Stimulated activated naive B cell treated with anti-CD40 and anti-IgM and Interleukin-4, amounts not matched to agents 10 μg/mL and 1 μg/mL and 100 μg/mL, for 72 hours (primary cell): ENCODE measurements at regions not wholly inside any gene's neighbourhood (a gene's known extent, or its start where the extent isn't known, plus 50 kb on each side); places are given as distances from the start of the nearest gene placed in this dataset.
"Not testable (repeated sequence)": the region's sequence is repeated elsewhere in the genome, so short reads cannot be mapped to it uniquely, and the experiment has no call there.

Experiments
- ATAC-seq, 2 donors: fragments of 150-1000 bp; cut with Tn5 transposase; replicated peaks; 2 replicates each; pipeline ENCODE4 v1.10.0; 2021; ENCODE audit warnings: moderate library complexity in 1 of 2
- DNase-seq: peaks from one replicate; pipeline ENCODE4 v3.0.0; 2021
- H3K27ac Mint-ChIP-seq: one replicate; pipeline ENCODE4 v1.8.0; 2022; ENCODE audit warnings: mild to moderate bottlenecking, mixed read lengths
- H3K27me3 Mint-ChIP-seq, 2 donors: one replicate each; pipeline ENCODE4 v1.8.0; 2022; ENCODE audit warnings: mixed read lengths in 2 of 2
- H3K36me3 Mint-ChIP-seq, 2 donors: one replicate each; pipeline ENCODE4 v1.8.0; 2022; ENCODE audit warnings: mixed read lengths in 2 of 2, mild to moderate bottlenecking in 1 of 2
- H3K4me1 Mint-ChIP-seq, 2 donors: one replicate each; pipeline ENCODE4 v1.8.0; 2022; ENCODE audit warnings: mixed read lengths in 2 of 2, mild to moderate bottlenecking in 1 of 2
- H3K4me3 Mint-ChIP-seq, 2 donors: one replicate each; pipeline ENCODE4 v1.8.0; 2022; ENCODE audit warnings: mild to moderate bottlenecking in 2 of 2, mixed read lengths in 2 of 2, moderate library complexity in 1 of 2
- H3K9me3 Mint-ChIP-seq, 2 donors: one replicate each; pipeline ENCODE4 v1.8.0; 2022; ENCODE audit warnings: mixed read lengths in 2 of 2, mild to moderate bottlenecking in 1 of 2

GRCh38 chr21:38097789-38098188 lies 159.0 kb upstream of the KCNJ15 start:
- Mint-ChIP-seq H3K4me3 (no peak overlapping the region), H3K4me1 (no peaks in the 10 kb centered on the region), H3K27me3 (peaks cover 28 to 34% of the 10 kb centered on the region in 2 donors), H3K36me3 (no peaks in the 10 kb centered on the region), H3K9me3 (peaks cover 10 to 11% of the 10 kb centered on the region in 2 donors), H3K27ac (no peak overlapping the region)
- no peak for ATAC-seq
- DNase-seq: no peak

DNA sequence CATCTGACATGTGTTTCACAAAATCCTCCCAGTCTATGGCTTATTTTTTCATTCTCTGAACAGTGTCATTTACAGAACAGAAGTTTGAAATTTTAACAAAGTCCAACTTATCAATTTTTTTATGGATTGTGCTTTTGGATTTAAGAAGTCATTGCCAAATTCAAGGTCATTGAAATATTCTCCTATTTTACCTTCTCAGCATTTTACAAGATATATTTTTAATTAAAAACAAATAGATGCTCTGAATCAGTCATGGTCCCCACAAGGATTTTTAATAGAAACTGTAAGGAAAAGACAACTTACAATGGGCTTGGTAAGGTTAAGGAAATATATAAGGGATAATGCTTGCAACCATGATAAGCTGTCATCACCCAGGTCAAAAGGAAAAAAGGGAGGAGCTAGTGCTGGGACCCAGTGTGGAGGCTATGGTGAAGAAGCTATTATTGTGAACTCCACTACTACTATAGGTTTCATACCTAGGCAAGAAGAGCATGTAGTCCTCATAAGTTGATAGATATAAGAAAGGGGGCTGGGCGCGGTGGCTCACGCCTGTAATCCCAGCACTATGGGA lies 144.5 kb upstream of the KCNJ15 start:
- no peak for ATAC-seq
- no peak for DNase-seq
- no peaks in the 10 kb centered on the region for H3K36me3 Mint-ChIP-seq
- H3K27ac Mint-ChIP-seq: no peak overlapping the region
- H3K9me3 Mint-ChIP-seq: peaks cover 0 to 4% of the 10 kb centered on the region in 2 donors
- H3K4me1 Mint-ChIP-seq: no peaks in the 10 kb centered on the region
- peaks cover 0 to 12% of the 10 kb centered on the region in 2 donors for H3K27me3 Mint-ChIP-seq
- no peak overlapping the region for H3K4me3 Mint-ChIP-seq

- Mint-ChIP-seq H3K9me3 (peaks cover 0 to 4% of the 10 kb centered on the region in 2 donors), H3K4me1 (no peaks in the 10 kb centered on the region), H3K36me3 (no peaks in the 10 kb centered on the region), H3K27me3 (peaks cover 0 to 12% of the 10 kb centered on the region in 2 donors), H3K4me3 (no peak overlapping the region), H3K27ac (no peak overlapping the region)
- DNase-seq (no peak), ATAC-seq (no peak)
These were observed 142.0 kb upstream of the KCNJ15 start for GRCh38 chr21:38114717-38115333.

DNA sequence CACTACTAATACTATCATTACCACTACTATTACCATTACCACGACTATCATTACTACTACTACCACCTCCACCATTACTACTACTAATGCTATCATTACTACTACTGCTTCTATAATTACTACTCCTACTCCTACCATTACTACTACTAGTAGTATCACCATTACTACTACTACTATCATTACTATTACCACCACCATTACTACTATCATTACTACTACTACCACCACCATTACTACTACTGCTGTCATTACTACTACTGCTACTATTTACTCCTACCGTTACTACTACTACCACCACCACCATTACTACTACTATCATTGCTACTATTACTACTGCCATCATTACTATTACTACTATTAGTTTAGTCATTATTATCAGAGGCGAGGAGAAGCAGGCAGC lies 140.9 kb upstream of the KCNJ15 start:
- H3K27me3 Mint-ChIP-seq: peaks cover 0 to 14% of the 10 kb centered on the region in 2 donors
- no peak overlapping the region for H3K4me3 Mint-ChIP-seq
- H3K4me1 Mint-ChIP-seq: no peaks in the 10 kb centered on the region
- DNase-seq (no peak), ATAC-seq (no peak)
- no peak overlapping the region for H3K27ac Mint-ChIP-seq
- H3K9me3 Mint-ChIP-seq: peaks cover 0 to 5% of the 10 kb centered on the region in 2 donors
- H3K36me3 Mint-ChIP-seq: no peaks in the 10 kb centered on the region

DNA sequence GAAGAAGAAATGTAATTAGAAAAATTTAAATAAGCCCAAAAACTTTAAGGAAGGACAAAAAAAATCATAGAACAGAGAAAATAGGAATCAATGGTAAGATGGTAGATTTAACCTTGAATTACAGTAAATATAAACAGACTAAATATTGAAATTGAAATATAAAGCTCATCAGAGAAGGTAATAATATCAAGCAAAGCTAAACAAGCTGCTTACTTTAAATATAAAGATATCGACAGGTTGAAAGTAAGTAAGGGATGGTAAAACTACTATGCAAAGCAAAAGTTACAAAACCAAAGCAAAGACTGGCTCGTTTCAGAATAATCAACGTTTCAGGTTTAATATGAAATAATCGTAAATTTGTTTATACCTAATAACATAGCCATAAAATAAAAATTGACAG lies 137.0 kb upstream of the KCNJ15 start:
- H3K27ac Mint-ChIP-seq: no peak overlapping the region
- H3K36me3 Mint-ChIP-seq: no peaks in the 10 kb centered on the region

DNA sequence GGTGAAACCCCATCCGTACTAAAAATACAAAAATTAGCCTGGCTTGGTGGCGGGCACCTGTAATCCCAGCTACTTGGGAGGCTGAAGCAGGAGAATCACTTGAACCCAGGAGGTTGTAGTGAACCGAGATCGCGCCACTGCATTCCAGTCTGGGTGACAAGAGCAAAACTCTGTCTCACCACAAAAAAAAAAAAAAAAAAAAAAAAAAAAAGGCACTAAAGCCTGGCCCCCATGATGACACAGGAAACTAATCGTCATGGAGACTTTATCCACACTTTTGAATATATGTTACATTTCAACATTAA lies 136.2 kb upstream of the KCNJ15 start:
- H3K36me3 Mint-ChIP-seq, H3K27me3 Mint-ChIP-seq, H3K9me3 Mint-ChIP-seq: not testable (repeated sequence)

More for the DNA sequence above, 137.0 kb upstream of the KCNJ15 start:
- Mint-ChIP-seq H3K4me1 (no peaks in the 10 kb centered on the region), H3K27me3 (peaks cover 0 to 6% of the 10 kb centered on the region in 2 donors), H3K9me3 (peaks cover 0 to 7% of the 10 kb centered on the region in 2 donors), H3K4me3 (no peak overlapping the region)
- no peak for ATAC-seq
- DNase-seq: no peak

DNA sequence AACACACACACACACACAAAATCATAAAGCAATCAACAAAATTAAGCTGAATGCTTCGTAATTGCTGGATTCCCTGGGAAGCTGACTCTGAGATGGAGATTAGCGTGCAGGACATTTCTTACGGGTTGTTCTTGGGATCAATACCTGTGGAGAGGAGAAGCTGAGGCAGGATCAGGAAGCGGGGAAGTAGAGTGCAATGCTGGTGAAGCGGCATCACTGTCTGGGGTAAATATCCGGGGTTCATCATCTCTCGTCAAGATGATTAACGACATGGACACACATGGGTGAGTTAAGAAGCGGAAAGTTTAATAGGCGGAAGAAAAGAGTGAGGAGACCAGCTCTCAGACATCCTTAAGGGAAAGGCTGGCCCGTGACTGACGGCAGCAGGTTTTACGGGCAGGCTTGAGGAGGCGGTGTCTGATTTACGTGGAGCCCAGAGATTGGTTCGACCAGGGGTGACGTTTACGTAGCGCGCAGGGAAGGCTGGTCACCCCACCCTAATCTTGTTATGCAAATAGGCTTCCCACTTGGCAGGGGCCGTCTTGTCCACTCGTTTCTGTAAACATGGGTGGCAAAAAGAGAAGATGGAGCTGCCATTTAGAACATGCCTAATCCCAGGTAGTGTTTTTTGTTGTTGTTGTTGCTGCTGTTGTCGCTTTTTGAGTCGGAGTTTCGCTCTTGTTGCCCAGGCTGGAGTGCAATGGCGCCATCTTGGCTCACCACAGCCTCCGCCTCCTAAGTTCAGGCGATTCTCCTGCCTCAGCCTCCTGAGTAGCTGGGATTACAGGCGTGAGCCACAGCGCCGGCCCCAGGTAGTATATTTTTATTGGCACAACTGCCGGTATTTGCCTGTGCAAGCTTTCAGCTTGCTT lies 135.6 kb upstream of the KCNJ15 start:
- H3K27ac Mint-ChIP-seq: no peak overlapping the region
- H3K4me1 Mint-ChIP-seq: peaks cover 0 to 1% of the 10 kb centered on the region in 2 donors
- DNase-seq (no peak), ATAC-seq (no peak)
- H3K9me3 Mint-ChIP-seq: peaks cover 0 to 3% of the 10 kb centered on the region in 2 donors
- H3K36me3 Mint-ChIP-seq: no peaks in the 10 kb centered on the region
- no peak overlapping the region for H3K4me3 Mint-ChIP-seq
- H3K27me3 Mint-ChIP-seq: peaks cover 3 to 10% of the 10 kb centered on the region in 2 donors

More for the DNA sequence above, 136.2 kb upstream of the KCNJ15 start:
- ATAC-seq, H3K27ac Mint-ChIP-seq, DNase-seq, H3K4me1 Mint-ChIP-seq, H3K4me3 Mint-ChIP-seq: not testable (repeated sequence)

- no peak for ATAC-seq
- H3K4me1 Mint-ChIP-seq: peaks cover 0 to 1% of the 10 kb centered on the region in 2 donors
- no peak overlapping the region for H3K4me3 Mint-ChIP-seq
- peaks cover 0 to 3% of the 10 kb centered on the region in 2 donors for H3K9me3 Mint-ChIP-seq
- H3K27me3 Mint-ChIP-seq: peaks cover 5 to 17% of the 10 kb centered on the region in 2 donors
- no peaks in the 10 kb centered on the region for H3K36me3 Mint-ChIP-seq
- no peak for DNase-seq
- H3K27ac Mint-ChIP-seq: no peak overlapping the region
These were observed 134.7 kb upstream of the KCNJ15 start for GRCh38 chr21:38121888-38122720.

- Mint-ChIP-seq H3K4me3 (no peak overlapping the region), H3K4me1 (peaks cover 0 to 1% of the 10 kb centered on the region in 2 donors), H3K9me3 (peaks cover 0 to 3% of the 10 kb centered on the region in 2 donors), H3K27me3 (peaks cover 10 to 17% of the 10 kb centered on the region in 2 donors), H3K36me3 (no peaks in the 10 kb centered on the region), H3K27ac (no peak overlapping the region)
- no peak for ATAC-seq
- no peak for DNase-seq
These were observed 133.2 kb upstream of the KCNJ15 start for GRCh38 chr21:38123626-38124025.

DNA sequence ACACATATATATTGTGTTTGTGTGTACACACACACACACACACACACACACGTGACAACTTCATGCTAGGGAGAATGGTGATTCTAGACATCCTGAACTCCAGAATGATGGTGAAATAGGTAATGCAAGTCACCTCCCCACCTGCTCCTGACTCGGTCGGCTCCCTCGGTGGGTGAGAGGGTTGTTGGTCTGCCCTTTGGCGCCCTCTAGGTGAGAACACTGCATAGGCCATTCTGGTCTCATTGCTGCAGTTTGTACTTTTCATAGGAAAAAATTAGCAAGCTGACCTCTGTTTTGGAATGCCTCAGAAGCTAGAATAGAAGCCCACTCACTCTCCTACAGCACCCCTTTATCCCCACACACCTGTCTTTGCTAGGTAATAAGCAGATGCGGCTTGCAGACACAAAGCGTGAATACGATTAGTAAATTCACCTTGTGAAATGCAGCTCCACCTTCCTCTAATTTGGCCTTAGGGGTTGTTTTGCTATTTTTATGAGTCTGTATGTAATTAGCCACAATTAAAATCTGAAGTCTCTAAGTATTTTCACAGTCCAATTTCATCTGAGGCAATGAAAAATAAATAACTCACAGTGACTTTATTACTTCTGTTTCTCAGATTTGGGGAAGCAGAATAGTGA lies 130.0 kb upstream of the KCNJ15 start:
- no peaks in the 10 kb centered on the region for H3K36me3 Mint-ChIP-seq
- peaks cover 0 to 1% of the 10 kb centered on the region in 2 donors for H3K4me1 Mint-ChIP-seq
- no peaks in the 10 kb centered on the region for H3K9me3 Mint-ChIP-seq
- DNase-seq (peak; percentile 28), ATAC-seq (peak; percentile 89 to 91)
- H3K27ac Mint-ChIP-seq: no peak overlapping the region
- H3K27me3 Mint-ChIP-seq: peaks cover 19 to 30% of the 10 kb centered on the region in 2 donors
- no peak overlapping the region for H3K4me3 Mint-ChIP-seq

DNA sequence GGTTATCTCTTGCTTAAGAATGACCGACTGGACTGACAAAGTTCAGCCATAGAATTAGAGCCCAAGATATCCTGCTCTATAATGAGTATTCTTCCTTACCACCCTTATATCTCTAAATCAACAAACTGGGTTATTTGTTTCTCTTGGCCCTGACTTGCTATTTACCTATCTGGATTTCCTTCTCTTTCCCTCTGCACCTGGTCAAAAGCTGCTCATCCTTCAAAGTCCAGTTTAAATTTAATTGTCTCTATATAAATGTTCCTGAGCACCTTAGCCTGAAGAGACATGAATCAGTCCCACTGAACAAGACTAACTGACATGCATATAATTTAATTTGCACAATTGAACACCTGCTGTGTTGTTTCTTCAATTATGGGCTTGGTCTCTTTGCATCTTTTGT lies 127.1 kb upstream of the KCNJ15 start:
- no peak for ATAC-seq
- Mint-ChIP-seq H3K27me3 (peaks cover 26 to 44% of the 10 kb centered on the region in 2 donors), H3K9me3 (no peaks in the 10 kb centered on the region), H3K4me3 (no peak overlapping the region), H3K36me3 (no peaks in the 10 kb centered on the region), H3K4me1 (peaks cover 0 to 1% of the 10 kb centered on the region in 2 donors), H3K27ac (no peak overlapping the region)
- DNase-seq: no peak

- peaks cover 20 to 34% of the 10 kb centered on the region in 2 donors for H3K27me3 Mint-ChIP-seq
- DNase-seq: no peak
- no peaks in the 10 kb centered on the region for H3K9me3 Mint-ChIP-seq
- no peaks in the 10 kb centered on the region for H3K36me3 Mint-ChIP-seq
- H3K27ac Mint-ChIP-seq: no peak overlapping the region
- H3K4me3 Mint-ChIP-seq: no peak overlapping the region
- H3K4me1 Mint-ChIP-seq: no peaks in the 10 kb centered on the region
- ATAC-seq: no peak
These were observed 123.6 kb upstream of the KCNJ15 start for GRCh38 chr21:38133240-38133639.

DNA sequence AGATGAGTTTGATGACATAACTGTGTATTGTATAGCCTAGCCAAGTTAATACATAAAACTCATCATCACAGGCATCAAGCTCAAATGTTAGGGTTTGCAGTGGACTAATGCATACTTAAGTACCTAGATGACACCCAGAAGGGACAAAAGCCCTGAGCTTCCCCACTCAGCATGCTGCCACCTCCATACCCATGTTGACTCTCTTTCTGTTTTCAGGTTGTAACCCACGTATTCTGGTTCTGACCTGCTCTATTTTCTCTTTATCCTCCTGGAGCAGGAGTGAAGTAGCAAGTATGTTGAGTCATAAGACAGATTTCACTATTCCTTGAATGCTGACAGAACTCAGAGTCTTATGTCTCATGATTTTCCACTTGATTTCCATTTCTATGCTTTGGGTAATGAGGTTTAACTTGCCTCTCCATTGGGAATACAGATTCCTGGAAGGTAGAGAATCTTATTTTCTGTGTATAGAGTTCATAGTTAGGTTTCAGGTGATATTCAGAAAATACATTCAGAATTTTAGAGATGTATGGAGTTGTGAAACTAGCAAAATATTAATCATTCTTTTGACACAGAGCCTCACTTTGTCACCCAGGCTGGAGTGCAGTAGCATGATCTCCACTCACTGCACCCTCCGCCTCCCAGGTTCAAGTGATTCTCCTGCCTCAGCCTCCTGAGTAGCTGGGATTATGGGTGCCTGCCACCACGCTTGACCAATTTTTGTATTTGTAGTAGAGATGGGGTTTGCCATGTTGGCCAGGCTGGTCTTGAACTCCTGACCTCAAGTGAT lies 122.5 kb upstream of the KCNJ15 start:
- no peaks in the 10 kb centered on the region for H3K36me3 Mint-ChIP-seq
- ATAC-seq (no peak), DNase-seq (no peak)
- H3K27me3 Mint-ChIP-seq: peaks cover 14 to 31% of the 10 kb centered on the region in 2 donors
- no peaks in the 10 kb centered on the region for H3K9me3 Mint-ChIP-seq
- no peak overlapping the region for H3K27ac Mint-ChIP-seq
- H3K4me1 Mint-ChIP-seq: no peaks in the 10 kb centered on the region
- no peak overlapping the region for H3K4me3 Mint-ChIP-seq
